DOHH2 (cell line): ENCODE measurements at regions not wholly inside any gene's neighbourhood (a gene's known extent, or its start where the extent isn't known, plus 50 kb on each side); places are given as distances from the start of the nearest gene placed in this dataset.

Experiments used
- CTCF ChIP-seq: fragments of 200-600 bp; sonication (generic); IDR thresholded peaks from one replicate; pipeline ENCODE4 v1.5.1; 2014; ENCODE audit warnings: antibody characterized with exemption, mild to moderate bottlenecking, low read depth, low read length; ENCODE audit not compliant: poor library complexity, severe bottlenecking
- EZH2phosphoT487 ChIP-seq: fragments of 200-600 bp; sonication (generic); IDR thresholded peaks from 2 replicates; pipeline ENCODE4 v1.6.1; 2017; ENCODE audit warnings: borderline replicate concordance, mild to moderate bottlenecking, antibody characterized with exemption, low read length, moderate library complexity, mixed read lengths

GRCh38 chrX:137119049-137119448 is 85.3 kb upstream of the GPR101 start:
- TF ChIP-seq CTCF, result no peak
- TF ChIP-seq EZH2phosphoT487, result no peak
